RWPE1 (cell line): ENCODE measurements at regions not wholly inside any gene's neighbourhood (a gene's known extent, or its start where the extent isn't known, plus 50 kb on each side); places are given as distances from the start of the nearest gene placed in this dataset.

Experiments
- CTCF ChIA-PET: fragments of 350-600 bp; sonication (Branson Sonifier 250); formaldehyde crosslinking; extraction: SDS; loops from one replicate; lab custom pipeline; 2021; lab: Yijun Ruan, JAX
- POLR2A ChIA-PET: fragments of 400-600 bp; formaldehyde crosslinking; extraction: SDS; loops from one replicate; lab custom pipeline; 2020; ENCODE audit warnings: antibody characterized with exemption; ENCODE audit not compliant: low non-redundant PET; lab: Yijun Ruan, JAX
- DNase-seq: peaks from one replicate; pipeline ENCODE4 v3.0.0; 2012; ENCODE audit warnings: low spot score
- H3K27ac ChIP-seq: fragments of 450-650 bp; 2 replicates; pipeline ENCODE4 v1.5.1; 2017
- CTCF ChIP-seq: fragments of 450-650 bp; conservative IDR thresholded peaks from 2 replicates; pipeline ENCODE4 v1.5.1; 2017; ENCODE audit warnings: low read depth, mild to moderate bottlenecking

- POLR2A ChIA-PET: no interaction called here
Observed at GRCh38 chr7:29619111-29619510, 55.5 kb downstream of the PRR15 start.

GRCh38 chr7:29619848-29620555 is 56.4 kb downstream of the PRR15 start:
- no peak for TF ChIP-seq CTCF
- CTCF ChIA-PET: interaction anchor here (1.0 kb wide), 1 partner anchor 301 kb away, joined by 3 read pairs; no protein-coding TSS in a partner anchor
- POLR2A ChIA-PET: no interaction called here
- no peak for DNase-seq
- H3K27ac ChIP-seq: no peak overlapping the region

More at GRCh38 chr7:29619111-29619510, 55.5 kb downstream of the PRR15 start:
- no peak for TF ChIP-seq CTCF
- no peak overlapping the region for H3K27ac ChIP-seq
- CTCF ChIA-PET: no interaction called here
- no peak for DNase-seq

GRCh38 chr7:29620556-29620930 is 56.9 kb downstream of the PRR15 start:
- TF ChIP-seq CTCF: no peak
- H3K27ac ChIP-seq: no peak overlapping the region
- CTCF ChIA-PET: interaction anchor here (1.0 kb wide), 1 partner anchor 300 kb away, joined by 3 read pairs; no protein-coding TSS in a partner anchor
- no peak for DNase-seq
- POLR2A ChIA-PET: no interaction called here

GRCh38 chr7:29622335-29623265 is 59.0 kb downstream of the PRR15 start:
- peak overlapping the region; percentile 92 for H3K27ac ChIP-seq
- TF ChIP-seq CTCF: no peak
- DNase-seq: peak; percentile 99
- CTCF ChIA-PET: interaction anchor here (0.6 kb wide), 2 partner anchors 33 to 366 kb away, joined by 3 read pairs; no protein-coding TSS in a partner anchor
- POLR2A ChIA-PET: no interaction called here

GRCh38 chr7:29623973-29624372 is 60.3 kb downstream of the PRR15 start:
- CTCF ChIA-PET: interaction anchor here (0.6 to 0.7 kb wide), 2 partner anchors 14 to 680 kb away, joined by 3 read pairs; no protein-coding TSS in a partner anchor
- no peak for TF ChIP-seq CTCF
- H3K27ac ChIP-seq: peak overlapping the region; percentile 92
- peak; percentile 46 for DNase-seq
- POLR2A ChIA-PET: no interaction called here

GRCh38 chr7:29626730-29627129 is 63.1 kb downstream of the PRR15 start:
- CTCF ChIA-PET: interaction anchor here (0.5 to 0.9 kb wide), 2 partner anchors 38 to 128 kb away, joined by 3 to 4 read pairs; no protein-coding TSS in a partner anchor

More at GRCh38 chr7:29626730-29627129, 63.1 kb downstream of the PRR15 start:
- POLR2A ChIA-PET: no interaction called here
- TF ChIP-seq CTCF: no peak
- DNase-seq: no peak
- H3K27ac ChIP-seq: no peak overlapping the region
